Fibroblast of lung (primary cell): ENCODE measurements at regions not wholly inside any gene's neighbourhood (a gene's known extent, or its start where the extent isn't known, plus 50 kb on each side); places are given as distances from the start of the nearest gene placed in this dataset.

ENCODE experiments used
- EZH2 ChIP-seq: IDR thresholded peaks from 2 replicates; pipeline ENCODE4 v1.5.1; 2012; ENCODE audit warnings: low read length, control low read depth, mild to moderate bottlenecking; ENCODE audit errors: missing control alignments
- TF ChIP-seq, protein P1 (sequence below), 2 donors: IDR thresholded peaks in 1 of 2; conservative IDR thresholded peaks in 1 of 2; 1 replicate in 1 of 2; 2 replicates in 1 of 2; pipeline ENCODE4 v1.5.1; 2011 to 2012; ENCODE audit warnings: low read length in 2 of 2, control low read depth in 1 of 2, inconsistent platforms in 1 of 2, low read depth in 1 of 2, mild to moderate bottlenecking in 1 of 2

GRCh38 chr3:76683256-76683655, 356.6 kb upstream of the ROBO2 start:
- no peak for TF ChIP-seq EZH2
- TF ChIP-seq, protein P1, sequence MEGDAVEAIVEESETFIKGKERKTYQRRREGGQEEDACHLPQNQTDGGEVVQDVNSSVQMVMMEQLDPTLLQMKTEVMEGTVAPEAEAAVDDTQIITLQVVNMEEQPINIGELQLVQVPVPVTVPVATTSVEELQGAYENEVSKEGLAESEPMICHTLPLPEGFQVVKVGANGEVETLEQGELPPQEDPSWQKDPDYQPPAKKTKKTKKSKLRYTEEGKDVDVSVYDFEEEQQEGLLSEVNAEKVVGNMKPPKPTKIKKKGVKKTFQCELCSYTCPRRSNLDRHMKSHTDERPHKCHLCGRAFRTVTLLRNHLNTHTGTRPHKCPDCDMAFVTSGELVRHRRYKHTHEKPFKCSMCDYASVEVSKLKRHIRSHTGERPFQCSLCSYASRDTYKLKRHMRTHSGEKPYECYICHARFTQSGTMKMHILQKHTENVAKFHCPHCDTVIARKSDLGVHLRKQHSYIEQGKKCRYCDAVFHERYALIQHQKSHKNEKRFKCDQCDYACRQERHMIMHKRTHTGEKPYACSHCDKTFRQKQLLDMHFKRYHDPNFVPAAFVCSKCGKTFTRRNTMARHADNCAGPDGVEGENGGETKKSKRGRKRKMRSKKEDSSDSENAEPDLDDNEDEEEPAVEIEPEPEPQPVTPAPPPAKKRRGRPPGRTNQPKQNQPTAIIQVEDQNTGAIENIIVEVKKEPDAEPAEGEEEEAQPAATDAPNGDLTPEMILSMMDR (conservative IDR thresholded peaks at IDR 0.05 in 1 of 2, IDR thresholded peaks at IDR 0.05 in 1 of 2; ENCODE audit: low read depth in 1 of 2, low read length in 2 of 2): no peak
